T-helper 17 cell (primary cell): ENCODE measurements at regions not wholly inside any gene's neighbourhood (a gene's known extent, or its start where the extent isn't known, plus 50 kb on each side); places are given as distances from the start of the nearest gene placed in this dataset.
A peak's percentile ranks its signal among the peaks of the same experiment; 100 is the strongest.

ENCODE experiments used
- ATAC-seq: fragments of 150-1000 bp; cut with Tn5 transposase; 2 replicates; pipeline ENCODE4 v1.10.0; 2021; ENCODE audit warnings: mild to moderate bottlenecking, moderate library complexity
- DNase-seq, 3 donors: peaks; one replicate each; pipeline versions ENCODE4 v3.0.0 to v3.0.0-alpha.2; 2020 to 2021
- H3K9me3 ChIP-seq: one replicate; pipeline ENCODE4 v1.7.0; 2013; ENCODE audit warnings: low read length, mild to moderate bottlenecking; ENCODE audit not compliant: control insufficient read depth, poor library complexity, severe bottlenecking
- H3K27ac Mint-ChIP-seq: one replicate; pipeline ENCODE4 v1.8.0; 2022; ENCODE audit warnings: mild to moderate bottlenecking, moderate library complexity, mixed read lengths
- H3K27me3 Mint-ChIP-seq: one replicate; pipeline ENCODE4 v1.8.0; 2022; ENCODE audit warnings: mixed read lengths
- H3K36me3 Mint-ChIP-seq: one replicate; pipeline ENCODE4 v1.8.0; 2022; ENCODE audit warnings: low read depth, mixed read lengths
- H3K4me1 Mint-ChIP-seq: one replicate; pipeline ENCODE4 v1.8.0; 2022; ENCODE audit warnings: mild to moderate bottlenecking, mixed read lengths
- H3K4me3 Mint-ChIP-seq: one replicate; pipeline ENCODE4 v1.8.0; 2022; ENCODE audit warnings: mild to moderate bottlenecking, moderate library complexity, mixed read lengths

DNA sequence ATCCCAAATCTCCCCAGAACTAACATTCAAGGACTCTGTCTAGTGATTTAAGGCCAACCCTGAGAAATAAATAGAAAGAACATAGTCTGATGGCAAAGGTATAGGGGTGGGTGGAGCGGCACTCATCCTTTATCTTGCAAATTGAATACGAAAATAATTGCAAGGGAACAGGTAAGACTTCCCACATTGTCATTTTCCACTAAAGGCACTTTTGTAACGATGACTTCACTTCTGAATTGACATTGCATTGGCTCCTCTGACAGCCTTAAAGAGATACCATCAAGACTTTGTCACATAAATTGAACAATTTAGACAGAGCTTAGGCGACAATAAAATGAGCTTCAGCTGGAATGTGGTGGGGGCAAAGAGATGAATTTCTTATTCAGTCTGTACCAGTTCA, 75.3 kb upstream of the PLCL2 start:
- H3K27ac Mint-ChIP-seq: no peak overlapping the region
- peaks cover 16% of the 10 kb centered on the region for H3K4me1 Mint-ChIP-seq
- no peak overlapping the region for H3K4me3 Mint-ChIP-seq
- no peaks in the 10 kb centered on the region for H3K9me3 ChIP-seq
- H3K27me3 Mint-ChIP-seq: peaks cover 5% of the 10 kb centered on the region
- no peaks in the 10 kb centered on the region for H3K36me3 Mint-ChIP-seq
- no peak for ATAC-seq
- DNase-seq: no peak

DNA sequence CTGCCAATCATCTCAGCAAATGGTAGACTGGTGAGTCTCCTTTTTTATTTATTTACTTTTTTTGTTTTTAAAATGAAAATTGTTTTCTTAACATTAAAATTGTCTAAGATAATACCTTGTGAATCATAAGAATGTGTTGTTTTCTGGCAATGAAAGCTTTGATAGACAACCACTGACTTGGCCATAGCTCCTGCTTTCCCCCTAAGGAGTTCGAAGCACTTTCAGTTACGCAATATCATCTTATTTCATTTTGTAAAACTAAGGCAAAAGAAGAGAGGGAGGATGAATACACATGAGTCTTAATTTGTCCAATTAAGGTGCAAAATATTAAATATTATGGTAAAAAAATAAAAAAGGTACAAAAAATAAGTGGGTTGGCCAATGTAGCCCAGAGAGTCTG, 74.8 kb upstream of the PLCL2 start:
- ATAC-seq (no peak), DNase-seq (no peak)
- H3K9me3 ChIP-seq: no peaks in the 10 kb centered on the region
- H3K27me3 Mint-ChIP-seq: peaks cover 5% of the 10 kb centered on the region
- H3K27ac Mint-ChIP-seq: no peak overlapping the region
- peaks cover 16% of the 10 kb centered on the region for H3K4me1 Mint-ChIP-seq
- H3K4me3 Mint-ChIP-seq: no peak overlapping the region
- no peaks in the 10 kb centered on the region for H3K36me3 Mint-ChIP-seq

DNA sequence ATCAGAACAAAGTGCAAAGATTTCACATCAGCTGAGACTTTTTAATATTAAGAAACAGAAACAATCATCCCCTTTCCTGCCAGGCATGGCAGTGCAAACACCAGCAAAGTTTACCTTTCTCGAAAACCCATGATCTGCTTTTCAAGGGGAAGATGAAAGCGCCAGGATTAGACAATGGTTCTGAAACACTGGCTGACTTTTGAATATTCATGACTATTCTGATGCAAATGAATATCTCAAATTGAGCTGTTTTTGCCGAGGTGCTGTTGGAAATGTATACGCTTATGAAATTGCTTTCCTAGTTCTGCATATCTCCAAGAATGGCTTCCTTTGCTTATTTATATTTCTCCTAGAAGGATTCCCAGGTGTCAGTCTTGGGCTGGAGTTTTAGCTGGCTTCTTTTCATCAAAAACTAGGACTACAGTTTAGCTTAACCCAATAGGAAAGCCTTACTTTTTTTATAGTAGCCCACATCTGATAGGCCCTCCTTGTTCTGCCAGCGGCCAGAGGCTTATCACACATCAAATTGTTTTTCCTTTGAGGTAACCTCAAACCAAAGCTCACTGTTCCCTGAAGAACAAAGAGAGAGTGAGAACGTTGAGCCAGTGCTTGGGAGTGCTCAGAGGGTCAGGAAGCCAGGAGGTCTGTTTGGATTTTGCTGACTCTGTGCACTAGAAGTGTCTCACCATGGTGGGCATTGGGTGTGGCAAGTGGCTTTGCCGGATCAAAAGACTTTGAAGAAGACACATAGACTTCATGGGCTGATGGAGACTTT, 74.0 kb upstream of the PLCL2 start:
- no peaks in the 10 kb centered on the region for H3K36me3 Mint-ChIP-seq
- no peak overlapping the region for H3K27ac Mint-ChIP-seq
- H3K9me3 ChIP-seq: no peaks in the 10 kb centered on the region
- peaks cover 16% of the 10 kb centered on the region for H3K4me1 Mint-ChIP-seq
- peak overlapping the region; percentile 47 for H3K4me3 Mint-ChIP-seq
- DNase-seq: no peak
- peak; percentile 59 for ATAC-seq
- peaks cover 5% of the 10 kb centered on the region for H3K27me3 Mint-ChIP-seq

DNA sequence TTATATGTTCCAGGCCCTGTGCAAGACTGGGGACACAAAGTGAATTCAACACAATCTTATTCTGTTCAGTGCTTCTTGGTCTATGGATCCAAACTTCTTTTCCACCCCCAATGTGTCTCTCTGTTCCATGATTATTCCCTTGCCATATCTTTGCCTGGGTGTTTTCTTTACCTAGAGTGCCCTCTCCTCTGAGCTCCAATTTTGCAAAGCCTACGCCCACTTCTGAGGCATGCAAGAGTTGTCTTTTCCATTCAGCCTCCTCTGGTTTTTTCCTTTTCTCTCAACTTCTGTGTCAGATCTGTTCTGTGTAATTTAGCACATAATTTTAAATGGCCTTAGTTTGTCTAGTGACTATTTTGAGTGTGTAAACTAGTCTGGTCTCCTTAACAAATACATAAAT, 72.8 kb upstream of the PLCL2 start:
- H3K9me3 ChIP-seq: no peaks in the 10 kb centered on the region
- peaks cover 16% of the 10 kb centered on the region for H3K4me1 Mint-ChIP-seq
- no peak for DNase-seq
- ATAC-seq: no peak
- H3K36me3 Mint-ChIP-seq: no peaks in the 10 kb centered on the region
- H3K27me3 Mint-ChIP-seq: peaks cover 5% of the 10 kb centered on the region
- peak overlapping the region; percentile 16 for H3K4me3 Mint-ChIP-seq
- no peak overlapping the region for H3K27ac Mint-ChIP-seq

DNA sequence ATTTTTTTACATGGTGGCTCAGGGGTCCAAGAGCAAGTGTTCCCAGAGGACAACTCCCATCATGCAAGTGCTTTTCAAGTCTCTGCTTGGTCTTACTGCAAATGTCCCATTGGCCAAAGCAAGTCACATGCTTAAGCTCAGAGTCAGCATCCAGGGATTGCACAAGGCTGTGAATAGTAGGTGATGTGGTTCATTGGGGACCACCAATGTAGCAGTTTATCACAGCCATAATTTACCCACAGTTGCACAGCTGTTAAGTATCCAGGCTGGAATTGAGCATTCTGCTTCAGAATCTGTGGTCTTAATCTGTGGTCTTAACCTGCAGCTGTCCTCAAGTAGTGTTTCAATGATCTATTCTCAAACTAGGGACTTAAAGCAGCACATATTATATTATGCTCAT, 71.4 kb upstream of the PLCL2 start:
- no peak overlapping the region for H3K4me3 Mint-ChIP-seq
- no peak for DNase-seq
- no peaks in the 10 kb centered on the region for H3K9me3 ChIP-seq
- H3K4me1 Mint-ChIP-seq: peaks cover 16% of the 10 kb centered on the region
- no peaks in the 10 kb centered on the region for H3K36me3 Mint-ChIP-seq
- no peak overlapping the region for H3K27ac Mint-ChIP-seq
- H3K27me3 Mint-ChIP-seq: no peaks in the 10 kb centered on the region
- ATAC-seq: no peak

DNA sequence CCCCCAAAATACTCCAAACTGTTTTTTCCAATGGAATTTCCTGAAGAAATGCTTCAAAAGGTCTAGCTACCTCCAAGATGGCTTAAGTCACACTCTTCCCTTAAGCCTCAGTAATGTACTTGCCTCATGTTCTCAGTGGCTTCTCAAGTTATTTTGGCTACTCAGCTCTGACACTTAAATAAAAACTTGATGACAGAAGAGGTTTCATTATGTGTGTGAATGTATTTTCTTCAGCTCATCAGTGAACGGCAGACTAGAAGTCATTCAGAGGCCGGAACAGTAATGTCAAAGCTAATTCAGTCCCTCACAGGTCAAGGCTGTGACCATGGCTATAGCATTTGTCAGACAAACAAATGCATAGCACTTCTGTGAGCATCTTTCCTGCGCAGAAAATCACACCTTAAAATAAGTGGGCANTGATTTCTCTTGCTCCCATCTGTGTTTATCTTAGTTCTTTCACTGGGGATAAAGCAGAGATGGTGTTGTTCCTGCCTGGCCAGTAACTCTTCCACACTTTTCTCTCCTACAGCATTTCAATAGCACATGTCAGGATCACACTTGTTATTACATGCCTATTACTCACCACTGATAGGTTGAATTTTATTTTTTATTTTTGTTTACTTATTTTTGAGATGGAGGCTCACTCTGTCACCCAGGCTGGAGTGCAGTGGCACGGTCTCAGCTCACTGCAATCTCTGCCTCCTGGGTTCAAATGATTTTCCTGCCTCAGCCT, 68.5 kb upstream of the PLCL2 start:
- Mint-ChIP-seq H3K27me3 (no peaks in the 10 kb centered on the region), H3K4me3 (no peak overlapping the region), H3K36me3 (no peaks in the 10 kb centered on the region), H3K4me1 (peaks cover 11% of the 10 kb centered on the region), H3K27ac (no peak overlapping the region)
- ATAC-seq (no peak), DNase-seq (no peak)
- no peaks in the 10 kb centered on the region for H3K9me3 ChIP-seq

DNA sequence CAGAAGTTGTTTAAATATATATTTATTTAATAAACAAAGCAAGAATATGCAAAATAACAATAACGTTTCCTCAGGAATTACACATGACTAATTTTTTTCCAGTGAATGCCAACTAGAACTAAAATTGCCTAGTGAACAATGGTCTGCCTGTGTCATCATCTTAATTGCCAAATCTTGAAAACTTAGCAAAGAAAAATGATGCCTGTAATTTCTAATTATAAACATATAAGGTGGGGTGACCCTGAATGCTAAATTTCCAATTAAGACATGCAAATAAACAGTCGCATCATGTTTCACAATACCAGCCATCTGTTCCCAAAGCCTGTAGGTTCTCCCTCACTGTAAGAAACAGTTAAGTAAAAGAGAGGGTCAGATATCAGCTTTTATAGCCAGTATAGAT, 67.6 kb upstream of the PLCL2 start:
- ATAC-seq: no peak
- H3K9me3 ChIP-seq: no peaks in the 10 kb centered on the region

DNA sequence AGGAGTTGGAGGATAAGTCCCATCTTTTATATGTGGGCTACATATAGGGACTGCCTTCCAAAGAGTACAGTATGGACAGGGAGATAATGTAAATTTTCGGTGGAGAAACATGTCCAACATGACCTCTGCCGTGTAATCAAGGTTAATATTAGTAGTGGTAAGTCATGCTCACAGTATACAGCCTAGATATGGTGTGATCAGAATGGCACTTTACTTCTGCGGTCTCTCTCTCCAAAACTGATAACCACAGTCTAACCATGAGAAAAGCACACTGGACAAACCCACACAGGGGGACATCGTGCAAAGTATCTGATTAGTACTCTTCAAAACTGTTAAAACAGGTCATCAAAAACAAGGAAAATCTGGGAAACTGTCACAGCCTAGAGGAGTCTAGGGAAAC, 66.6 kb upstream of the PLCL2 start:
- no peak overlapping the region for H3K27ac Mint-ChIP-seq
- peaks cover 4% of the 10 kb centered on the region for H3K4me1 Mint-ChIP-seq
- H3K36me3 Mint-ChIP-seq: no peaks in the 10 kb centered on the region
- H3K27me3 Mint-ChIP-seq: no peaks in the 10 kb centered on the region
- DNase-seq: no peak
- no peak overlapping the region for H3K4me3 Mint-ChIP-seq
- H3K9me3 ChIP-seq: no peaks in the 10 kb centered on the region
- no peak for ATAC-seq

More for the DNA sequence above, 67.6 kb upstream of the PLCL2 start:
- peaks cover 4% of the 10 kb centered on the region for H3K4me1 Mint-ChIP-seq
- H3K27me3 Mint-ChIP-seq: no peaks in the 10 kb centered on the region
- DNase-seq: no peak
- H3K27ac Mint-ChIP-seq: no peak overlapping the region
- H3K4me3 Mint-ChIP-seq: no peak overlapping the region
- no peaks in the 10 kb centered on the region for H3K36me3 Mint-ChIP-seq

DNA sequence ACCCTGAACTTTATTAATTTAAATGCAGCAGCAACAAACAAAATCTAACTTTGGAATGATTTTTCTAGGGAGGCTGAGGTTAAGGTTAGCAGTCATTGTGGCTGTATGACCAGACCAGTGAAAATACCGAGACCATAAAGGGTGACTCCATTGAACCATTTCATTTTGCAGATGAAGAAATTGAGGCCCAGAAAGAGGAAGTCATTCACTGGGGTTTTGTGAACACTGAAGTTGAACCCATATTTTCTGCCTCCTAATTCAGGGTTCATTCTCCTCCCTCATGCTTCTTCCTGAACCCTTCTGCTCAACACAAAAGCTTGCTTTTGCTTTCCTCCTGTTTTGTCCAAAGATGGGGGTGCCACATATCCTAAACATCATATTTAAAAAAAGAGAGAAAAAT, 65.8 kb upstream of the PLCL2 start:
- Mint-ChIP-seq H3K27me3 (no peaks in the 10 kb centered on the region), H3K27ac (no peak overlapping the region), H3K4me3 (no peak overlapping the region), H3K36me3 (no peaks in the 10 kb centered on the region), H3K4me1 (peaks cover 9% of the 10 kb centered on the region)
- no peak for ATAC-seq
- H3K9me3 ChIP-seq: no peaks in the 10 kb centered on the region
- DNase-seq: no peak

DNA sequence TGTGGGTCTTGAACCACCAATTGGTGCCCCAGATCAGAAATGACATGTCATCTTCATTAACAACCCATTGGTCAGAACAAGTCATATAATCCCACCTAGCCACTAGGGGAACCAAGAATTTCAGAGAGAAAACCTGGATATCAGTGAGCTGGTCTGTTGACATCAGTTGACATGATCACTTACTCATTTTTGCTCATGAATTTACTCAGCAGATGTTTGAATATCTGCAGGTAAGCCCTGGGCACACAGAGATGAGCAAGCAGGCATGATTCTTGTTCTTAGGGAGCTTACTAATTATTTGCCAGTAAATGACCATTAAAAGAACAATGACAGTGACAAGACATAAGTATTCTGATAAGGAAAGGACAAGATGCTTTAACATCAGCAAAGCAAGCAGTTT, 64.3 kb upstream of the PLCL2 start:
- no peaks in the 10 kb centered on the region for H3K9me3 ChIP-seq
- Mint-ChIP-seq H3K27ac (no peak overlapping the region), H3K27me3 (no peaks in the 10 kb centered on the region), H3K4me1 (peaks cover 18% of the 10 kb centered on the region), H3K4me3 (no peak overlapping the region), H3K36me3 (no peaks in the 10 kb centered on the region)
- ATAC-seq: no peak
- DNase-seq: no peak

DNA sequence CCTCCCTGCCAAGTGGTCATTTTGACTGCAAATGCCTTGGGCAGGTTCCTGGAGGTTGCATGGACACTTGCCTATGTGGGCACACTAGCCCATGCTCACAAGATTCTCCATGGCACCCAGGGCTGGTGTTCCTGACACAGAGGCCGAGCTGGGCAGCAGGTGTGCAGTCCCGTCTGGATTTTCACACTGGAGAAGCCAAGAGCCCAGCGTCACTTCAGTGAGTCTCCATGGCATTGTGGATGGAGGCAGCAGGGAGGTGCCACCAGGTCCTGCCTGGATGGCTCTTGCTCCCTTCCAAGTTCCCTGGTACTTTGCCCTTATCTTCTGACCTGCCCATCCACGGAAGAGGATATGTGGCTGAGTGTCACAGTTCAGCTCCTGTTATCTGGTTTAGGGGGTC, 63.7 kb upstream of the PLCL2 start:
- Mint-ChIP-seq H3K27me3 (no peaks in the 10 kb centered on the region), H3K4me3 (no peak overlapping the region), H3K27ac (no peak overlapping the region), H3K36me3 (no peaks in the 10 kb centered on the region), H3K4me1 (peaks cover 18% of the 10 kb centered on the region)
- H3K9me3 ChIP-seq: no peaks in the 10 kb centered on the region
- no peak for DNase-seq
- ATAC-seq: no peak

DNA sequence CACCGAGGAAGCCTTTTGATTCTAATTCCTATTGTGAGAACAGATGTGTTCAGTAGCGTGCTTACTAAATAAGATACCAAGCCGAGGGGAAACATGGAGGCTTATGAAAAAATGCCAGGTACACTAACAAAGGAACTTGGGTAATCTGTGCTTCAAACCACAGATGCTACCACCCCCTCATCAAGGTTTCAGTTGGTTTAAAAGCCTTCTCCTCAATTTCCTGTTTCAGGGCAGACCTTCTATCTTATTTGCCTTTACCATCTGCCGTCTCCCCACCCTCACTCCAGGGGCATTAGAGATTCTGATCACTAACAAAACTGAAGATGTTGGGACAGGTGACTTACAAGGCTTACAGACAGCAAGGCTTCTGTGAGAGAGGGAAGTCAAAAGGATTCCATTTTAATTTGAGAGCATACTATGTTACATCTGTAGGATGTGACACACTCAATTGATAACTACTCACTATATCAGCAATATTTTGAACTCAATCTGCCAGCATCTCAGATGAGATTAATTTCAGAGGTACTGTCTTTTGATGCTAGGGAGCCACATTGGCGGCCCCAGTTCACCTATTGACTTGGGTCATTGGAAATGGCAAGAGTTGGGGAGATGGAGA, 60.6 kb upstream of the PLCL2 start:
- Mint-ChIP-seq H3K27me3 (no peaks in the 10 kb centered on the region), H3K27ac (peak overlapping the region; percentile 46), H3K4me1 (peaks cover 28% of the 10 kb centered on the region), H3K4me3 (peak overlapping the region; percentile 62), H3K36me3 (no peaks in the 10 kb centered on the region)
- no peaks in the 10 kb centered on the region for H3K9me3 ChIP-seq
- DNase-seq: no peak
- peak; percentile 78 for ATAC-seq

DNA sequence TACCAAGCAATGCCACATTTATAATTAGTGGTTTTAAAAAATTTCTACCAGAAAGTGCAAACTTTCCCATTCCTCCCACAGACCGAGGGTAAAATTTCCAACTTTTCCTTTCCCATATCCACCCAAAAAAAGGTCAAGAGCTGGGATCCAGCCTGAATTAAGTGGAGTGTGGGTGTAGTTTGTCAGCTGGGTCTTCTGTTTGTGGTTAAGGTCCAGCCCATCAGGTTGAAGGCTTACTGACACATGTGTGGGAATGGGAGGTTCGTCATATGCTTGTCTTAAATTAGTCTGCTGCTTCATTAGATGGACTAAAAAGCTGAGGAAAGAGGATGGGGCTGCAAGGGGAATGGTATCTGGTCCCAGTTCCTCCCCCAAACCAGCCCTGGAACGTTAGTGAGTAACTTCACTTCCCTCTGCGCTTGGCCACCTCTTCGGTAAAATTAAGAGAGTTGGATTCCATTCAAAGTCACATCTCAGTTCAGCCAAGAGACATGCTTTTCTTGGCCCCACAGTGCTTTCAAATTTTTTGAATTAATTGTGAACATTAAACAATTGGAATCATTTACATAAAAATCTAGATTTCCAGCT, 59.0 kb upstream of the PLCL2 start:
- H3K9me3 ChIP-seq: no peaks in the 10 kb centered on the region
- Mint-ChIP-seq H3K4me1 (peaks cover 29% of the 10 kb centered on the region), H3K36me3 (no peaks in the 10 kb centered on the region), H3K27ac (no peak overlapping the region), H3K27me3 (no peaks in the 10 kb centered on the region), H3K4me3 (no peak overlapping the region)
- ATAC-seq (no peak), DNase-seq (no peak)
